ENCODE measurements at regions not wholly inside any gene's neighbourhood (a gene's known extent, or its start where the extent isn't known, plus 50 kb on each side); places are given as distances from the start of the nearest gene placed in this dataset.
A peak's percentile ranks its signal among the peaks of the same experiment; 100 is the strongest.

DNA sequence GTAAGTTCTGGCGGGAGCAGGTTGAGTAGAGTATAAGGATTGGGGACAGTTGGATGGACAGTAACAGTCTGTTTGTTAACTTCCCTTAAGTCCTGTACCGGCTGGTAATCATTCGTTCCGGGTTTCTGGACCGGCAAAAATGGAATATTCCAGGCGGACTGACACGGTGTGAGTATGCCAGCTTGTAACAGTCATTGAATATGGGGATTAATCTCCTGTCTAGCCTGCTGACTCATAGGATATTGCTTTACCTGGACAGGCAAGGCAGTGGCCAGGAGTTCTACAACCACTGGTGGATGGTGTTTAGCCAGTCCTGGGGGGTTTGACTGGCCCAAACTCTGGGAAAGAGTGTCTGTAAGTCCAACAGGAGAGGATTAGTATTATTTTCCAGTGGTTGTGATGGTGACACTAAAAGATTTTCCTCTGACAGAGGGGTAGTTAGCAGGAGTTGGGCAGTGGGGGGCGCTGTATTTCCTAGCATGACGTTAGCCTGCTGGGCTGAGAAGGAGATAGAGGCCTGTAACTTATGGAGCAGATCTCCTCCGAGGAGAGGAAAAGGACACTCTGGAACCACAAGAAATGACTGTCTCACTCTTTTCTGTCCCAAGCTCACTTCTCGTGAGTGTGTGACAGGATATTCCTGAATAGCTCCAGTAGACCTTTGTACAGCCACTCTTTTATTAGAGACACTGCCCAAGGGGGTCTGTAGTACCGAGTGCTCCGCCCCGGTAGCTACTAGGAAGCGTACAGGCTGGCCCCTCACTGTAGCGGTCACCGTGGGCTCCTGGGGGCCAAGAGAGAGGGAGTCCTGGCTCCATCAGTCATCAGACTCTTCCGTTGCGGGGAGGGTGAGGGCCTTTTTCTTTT, 152.2 kb downstream of the TRIM27 start:
- peak overlapping the region; percentile 62 for H3K4me3 ChIP-seq (ENCODE audit: low read depth, low read length)

DNA sequence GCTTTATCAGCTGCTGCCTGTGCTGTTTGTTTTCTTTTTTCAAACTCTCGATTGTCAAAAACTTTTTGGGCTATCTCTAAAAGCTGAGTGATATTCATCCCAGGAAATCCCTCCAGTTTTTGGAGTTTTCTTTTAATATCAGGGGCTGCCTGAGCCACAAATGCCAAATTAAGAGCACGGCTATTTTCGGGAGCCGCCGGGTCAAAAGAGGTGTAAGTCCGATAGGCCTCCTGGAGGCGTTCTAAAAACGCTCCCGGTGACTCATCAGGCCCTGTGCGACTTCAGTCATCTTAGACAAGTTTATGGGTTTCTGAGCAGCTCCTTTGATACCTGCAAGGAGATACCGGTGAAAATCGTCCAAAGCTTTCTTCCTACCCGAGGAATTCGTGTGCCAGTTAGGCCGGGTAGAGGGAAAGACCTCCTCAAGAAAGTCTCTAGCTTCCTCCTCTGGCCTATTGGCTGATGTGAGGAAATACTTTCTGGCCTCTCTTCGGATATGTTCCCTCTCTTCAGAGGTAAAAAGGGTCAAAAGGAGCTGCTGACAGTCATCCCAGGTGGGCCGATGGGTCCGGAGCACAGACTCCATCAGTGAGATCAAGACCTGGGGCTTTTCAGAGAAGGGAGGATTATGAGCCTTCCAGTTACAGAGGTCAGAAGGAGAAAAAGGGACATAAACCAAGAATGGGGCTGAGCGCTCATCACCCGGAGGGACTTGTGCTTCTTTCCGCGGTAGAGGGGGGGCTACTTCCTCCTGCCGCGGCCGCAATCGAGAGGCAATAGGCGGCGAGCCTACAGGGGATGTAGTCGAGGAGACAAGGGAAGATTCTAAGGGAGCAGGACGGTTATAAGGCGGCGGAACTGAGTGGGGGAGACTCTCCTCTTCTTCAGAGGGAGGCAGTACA, 151.1 kb downstream of the TRIM27 start:
- H3K27me3 ChIP-seq (ENCODE audit: control insufficient read depth, insufficient read depth, low read length): peaks cover 91% of the 10 kb centered on the region
- no peaks in the 10 kb centered on the region for H3K9me3 ChIP-seq (ENCODE audit: control insufficient read depth, insufficient read depth, low read depth, low read length)
- peak overlapping the region; percentile 62 for H3K4me3 ChIP-seq (ENCODE audit: low read depth, low read length)
- no peaks in the 10 kb centered on the region; the same call in 1 of the 2 replicates for H3K36me3 ChIP-seq (ENCODE audit: control insufficient read depth, insufficient read depth, low read length)
- peaks cover 40% of the 10 kb centered on the region for H3K4me1 ChIP-seq (ENCODE audit: control insufficient read depth, insufficient read depth, low read length)
- peak overlapping the region; percentile 71 for H3K9ac ChIP-seq (ENCODE audit: low read length)
- no peak overlapping the region for H3K27ac ChIP-seq (ENCODE audit: low read depth, low read length)

More for the DNA sequence above, 152.2 kb downstream of the TRIM27 start:
- Histone ChIP-seq H3K27ac (ENCODE audit: low read depth, low read length) (no peak overlapping the region), H3K4me1 (ENCODE audit: control insufficient read depth, insufficient read depth, low read length) (peaks cover 51% of the 10 kb centered on the region), H3K9me3 (ENCODE audit: control insufficient read depth, insufficient read depth, low read depth, low read length) (no peaks in the 10 kb centered on the region), H3K9ac (ENCODE audit: low read length) (no peak overlapping the region), H3K36me3 (ENCODE audit: control insufficient read depth, insufficient read depth, low read length) (no peaks in the 10 kb centered on the region; the same call in 1 of the 2 replicates), H3K27me3 (ENCODE audit: control insufficient read depth, insufficient read depth, low read length) (peaks cover 92% of the 10 kb centered on the region)

DNA sequence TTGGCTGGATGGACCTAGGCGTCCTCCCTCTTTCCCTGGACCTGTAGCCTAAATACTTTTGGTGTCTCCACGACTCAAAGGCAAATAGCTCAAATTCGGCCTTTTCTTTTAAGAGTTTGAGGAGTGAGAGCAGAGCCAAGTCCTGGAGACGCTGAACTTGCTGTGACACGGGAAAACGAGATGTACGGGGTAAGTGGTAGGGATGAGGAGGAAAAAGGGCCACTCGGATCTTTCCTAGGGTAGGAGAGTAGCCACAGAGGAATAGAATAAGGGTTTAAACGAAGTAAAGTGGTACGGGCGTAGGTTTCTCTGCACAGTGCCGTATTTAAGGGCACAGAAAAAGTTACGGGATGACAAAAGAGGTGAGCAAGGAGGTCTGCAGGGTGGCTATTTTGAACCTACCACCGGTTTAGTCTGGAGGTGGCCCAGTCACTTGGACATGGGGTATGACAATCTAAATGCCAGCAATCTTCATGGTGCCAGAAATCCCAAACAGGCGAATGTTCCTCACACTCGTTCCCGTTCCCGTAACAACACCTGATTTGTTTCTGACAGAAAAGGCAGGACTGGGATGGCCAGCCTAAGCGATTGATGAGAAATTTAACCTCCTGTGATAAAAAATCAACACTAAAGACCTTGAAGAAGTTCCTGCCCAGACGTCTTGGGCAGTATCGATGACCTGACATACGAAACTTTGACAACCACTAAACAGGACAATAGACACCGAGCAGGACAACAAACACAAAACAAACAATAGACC, 149.3 kb downstream of the TRIM27 start:
- H3K36me3 ChIP-seq (ENCODE audit: control insufficient read depth, insufficient read depth, low read length): no peaks in the 10 kb centered on the region
- H3K27ac ChIP-seq (ENCODE audit: low read depth, low read length): no peak overlapping the region
- H3K9ac ChIP-seq (ENCODE audit: low read length): peak overlapping the region; percentile 73
- H3K4me1 ChIP-seq (ENCODE audit: control insufficient read depth, insufficient read depth, low read length): peaks cover 42% of the 10 kb centered on the region
- peaks cover 90% of the 10 kb centered on the region for H3K27me3 ChIP-seq (ENCODE audit: control insufficient read depth, insufficient read depth, low read length)
- H3K4me3 ChIP-seq (ENCODE audit: low read depth, low read length): peak overlapping the region; percentile 62
- H3K9me3 ChIP-seq (ENCODE audit: control insufficient read depth, insufficient read depth, low read depth, low read length): no peaks in the 10 kb centered on the region

DNA sequence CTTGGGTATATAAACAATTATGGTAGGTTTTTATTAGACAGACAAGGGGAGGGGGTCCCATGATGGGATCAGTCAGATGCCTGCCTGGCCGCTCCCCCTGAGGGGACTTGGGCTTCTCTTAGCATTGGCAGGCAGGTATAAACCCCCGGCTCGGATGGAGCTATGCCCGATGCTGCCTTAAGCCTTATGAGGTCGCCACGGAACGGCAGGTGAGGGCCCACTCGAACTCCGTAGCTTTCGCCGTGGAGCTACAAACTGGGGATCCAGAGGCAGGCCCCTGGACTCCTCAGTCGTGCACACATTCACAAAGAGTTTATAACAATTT, 148.8 kb downstream of the TRIM27 start:
- Histone ChIP-seq H3K9ac (ENCODE audit: low read length) (peak overlapping the region; percentile 73), H3K36me3 (ENCODE audit: control insufficient read depth, insufficient read depth, low read length) (no peaks in the 10 kb centered on the region), H3K4me1 (ENCODE audit: control insufficient read depth, insufficient read depth, low read length) (peaks cover 37% of the 10 kb centered on the region), H3K4me3 (ENCODE audit: low read depth, low read length) (peak overlapping the region; percentile 62), H3K27ac (ENCODE audit: low read depth, low read length) (no peak overlapping the region), H3K27me3 (ENCODE audit: control insufficient read depth, insufficient read depth, low read length) (peaks cover 90% of the 10 kb centered on the region), H3K9me3 (ENCODE audit: control insufficient read depth, insufficient read depth, low read depth, low read length) (no peaks in the 10 kb centered on the region)

DNA sequence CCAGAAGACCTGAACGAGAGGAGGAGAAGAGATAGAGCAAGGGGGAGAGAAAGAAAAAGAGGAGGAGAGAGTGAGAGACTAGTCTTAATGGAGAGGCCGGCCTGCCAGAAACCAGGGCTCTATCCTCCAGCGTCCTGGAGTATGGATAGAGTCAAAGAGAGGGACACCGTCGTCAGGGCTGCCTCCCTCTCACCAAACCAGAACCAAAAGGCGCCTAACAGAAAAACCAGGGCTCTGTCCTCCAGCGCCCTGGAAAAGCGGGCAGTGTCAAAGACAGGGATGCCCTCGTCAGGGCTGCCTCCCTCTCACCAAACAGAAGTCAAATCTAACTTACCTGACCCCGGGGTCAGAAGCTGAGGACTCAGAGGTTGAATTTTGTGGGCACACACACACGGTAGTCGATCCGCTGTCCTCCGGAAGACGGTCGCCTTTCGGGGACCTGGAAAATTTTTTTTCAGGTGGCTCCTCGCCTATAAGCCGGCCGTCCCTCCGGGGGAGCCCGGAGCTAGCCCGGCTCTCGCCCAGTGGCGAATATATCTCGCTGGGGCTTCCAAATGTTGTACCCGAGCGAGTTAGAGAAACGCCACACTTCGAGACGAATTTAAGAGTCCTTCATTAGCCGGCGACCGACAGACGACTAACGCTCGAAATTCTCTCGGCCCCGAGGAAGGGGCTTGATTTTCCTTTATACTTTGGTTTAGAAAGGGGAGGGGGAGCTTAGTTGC, 148.2 kb downstream of the TRIM27 start:
- no peaks in the 10 kb centered on the region for H3K9me3 ChIP-seq (ENCODE audit: control insufficient read depth, insufficient read depth, low read depth, low read length)
- H3K27ac ChIP-seq (ENCODE audit: low read depth, low read length): peak overlapping the region; percentile 27; the same call in 1 of the 2 replicates
- peaks cover 33% of the 10 kb centered on the region for H3K4me1 ChIP-seq (ENCODE audit: control insufficient read depth, insufficient read depth, low read length)
- H3K27me3 ChIP-seq (ENCODE audit: control insufficient read depth, insufficient read depth, low read length): peaks cover 90% of the 10 kb centered on the region
- H3K9ac ChIP-seq (ENCODE audit: low read length): peak overlapping the region; percentile 73
- H3K4me3 ChIP-seq (ENCODE audit: low read depth, low read length): peak overlapping the region; percentile 62
- no peaks in the 10 kb centered on the region for H3K36me3 ChIP-seq (ENCODE audit: control insufficient read depth, insufficient read depth, low read length)

DNA sequence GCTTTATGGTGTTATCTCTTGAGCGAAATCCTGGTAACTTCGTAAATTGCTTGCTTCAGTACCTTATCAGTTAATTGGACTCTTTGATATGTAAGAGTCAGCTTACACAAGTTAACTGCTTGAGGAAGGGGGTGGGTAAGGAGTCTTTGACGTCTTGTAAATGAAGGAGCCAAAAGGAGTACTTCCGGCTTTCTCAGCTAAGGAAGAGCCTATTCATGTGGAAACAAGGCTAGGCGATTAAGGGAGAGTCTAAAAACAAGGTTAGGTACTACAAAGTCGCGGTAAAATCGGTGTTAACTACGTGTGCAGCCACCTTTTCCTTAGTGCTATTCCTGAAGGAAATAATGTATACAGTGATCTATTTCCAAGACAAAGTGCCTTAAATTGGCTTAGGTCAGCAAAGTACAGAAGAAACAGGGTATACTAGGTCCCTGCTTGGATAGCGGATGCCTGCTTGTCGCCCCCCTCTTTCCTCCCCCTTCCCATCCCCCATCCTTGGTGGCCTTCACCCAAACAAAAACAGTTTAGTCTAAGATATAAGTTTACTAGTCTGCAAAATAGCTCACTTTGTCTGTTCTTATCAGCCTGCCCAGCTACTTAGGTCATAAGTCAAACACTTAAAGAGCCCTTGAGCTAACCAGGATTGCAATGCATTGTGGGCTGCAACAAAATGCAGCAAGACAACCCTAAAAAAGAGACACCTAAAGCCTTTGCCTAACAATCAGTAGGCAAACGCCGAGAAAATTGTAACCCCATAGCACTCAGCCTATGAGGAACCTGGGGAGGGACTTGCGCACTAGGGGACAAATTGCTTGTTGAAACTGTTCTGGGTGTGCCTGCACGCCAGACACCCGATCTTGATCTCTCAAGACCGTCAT, 147.3 kb downstream of the TRIM27 start:
- Histone ChIP-seq H3K4me1 (ENCODE audit: control insufficient read depth, insufficient read depth, low read length) (peaks cover 30% of the 10 kb centered on the region), H3K27me3 (ENCODE audit: control insufficient read depth, insufficient read depth, low read length) (peaks cover 90% of the 10 kb centered on the region), H3K36me3 (ENCODE audit: control insufficient read depth, insufficient read depth, low read length) (no peaks in the 10 kb centered on the region), H3K9me3 (ENCODE audit: control insufficient read depth, insufficient read depth, low read depth, low read length) (no peaks in the 10 kb centered on the region), H3K27ac (ENCODE audit: low read depth, low read length) (no peak overlapping the region; the same call in 1 of the 2 replicates), H3K9ac (ENCODE audit: low read length) (peak overlapping the region; percentile 73), H3K4me3 (ENCODE audit: low read depth, low read length) (peak overlapping the region; percentile 62)

DNA sequence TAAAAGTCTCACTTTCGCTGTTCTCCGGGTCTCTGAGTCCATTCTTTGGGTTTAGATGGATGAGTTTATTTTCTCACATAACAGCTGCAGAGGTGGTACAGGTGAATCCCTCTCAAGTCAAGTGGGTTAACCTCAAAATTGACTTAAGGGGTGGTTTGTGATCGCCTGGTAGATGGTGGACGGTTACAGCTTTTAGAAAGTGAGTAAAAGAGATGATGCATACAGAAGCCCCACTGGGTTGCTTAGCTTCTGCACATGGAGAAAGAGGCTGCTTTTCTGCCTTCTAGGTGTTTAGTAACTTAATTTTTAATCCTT, 146.7 kb downstream of the TRIM27 start:
- peak overlapping the region; percentile 62 for H3K4me3 ChIP-seq (ENCODE audit: low read depth, low read length)
- peak overlapping the region; percentile 16 for H3K9ac ChIP-seq (ENCODE audit: low read length)
- no peaks in the 10 kb centered on the region for H3K9me3 ChIP-seq (ENCODE audit: control insufficient read depth, insufficient read depth, low read depth, low read length)
- H3K27ac ChIP-seq (ENCODE audit: low read depth, low read length): no peak overlapping the region; the same call in 1 of the 2 replicates
- H3K4me1 ChIP-seq (ENCODE audit: control insufficient read depth, insufficient read depth, low read length): peaks cover 26% of the 10 kb centered on the region
- peaks cover 90% of the 10 kb centered on the region for H3K27me3 ChIP-seq (ENCODE audit: control insufficient read depth, insufficient read depth, low read length)
- H3K36me3 ChIP-seq (ENCODE audit: control insufficient read depth, insufficient read depth, low read length): no peaks in the 10 kb centered on the region

DNA sequence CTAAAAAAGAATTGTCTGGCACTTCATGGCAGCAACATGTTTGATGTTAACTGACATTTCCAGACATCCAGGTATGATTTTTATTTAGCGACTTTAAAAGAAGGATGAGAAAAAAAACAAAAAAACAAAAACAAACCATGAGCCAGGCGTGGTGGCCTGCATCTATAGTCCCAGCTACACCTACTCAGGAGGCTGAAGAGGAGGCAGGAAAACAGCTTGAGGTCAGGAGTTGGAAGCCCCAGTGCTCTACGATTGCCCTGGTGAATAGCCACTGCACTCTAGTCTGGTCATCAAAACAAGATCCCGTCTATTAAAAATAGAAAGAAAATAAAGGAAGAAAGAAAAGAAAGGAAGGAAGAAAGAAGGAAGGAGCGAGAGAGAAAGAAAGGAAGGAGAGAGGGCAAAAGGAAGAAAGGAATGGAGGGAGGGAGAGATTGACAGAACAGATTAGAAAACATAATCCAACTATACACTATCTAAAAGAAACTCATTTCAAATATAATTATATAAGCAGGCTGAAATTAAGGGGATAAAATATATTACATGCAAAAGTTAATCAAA, 141.6 kb downstream of the TRIM27 start:
- Histone ChIP-seq H3K27ac (ENCODE audit: low read depth, low read length) (no peak overlapping the region), H3K9me3 (ENCODE audit: control insufficient read depth, insufficient read depth, low read depth, low read length) (no peaks in the 10 kb centered on the region), H3K4me3 (ENCODE audit: low read depth, low read length) (no peak overlapping the region), H3K9ac (ENCODE audit: low read length) (no peak overlapping the region), H3K36me3 (ENCODE audit: control insufficient read depth, insufficient read depth, low read length) (no peaks in the 10 kb centered on the region), H3K27me3 (ENCODE audit: control insufficient read depth, insufficient read depth, low read length) (peaks cover 99% of the 10 kb centered on the region), H3K4me1 (ENCODE audit: control insufficient read depth, insufficient read depth, low read length) (peaks cover 12% of the 10 kb centered on the region; the same call in 1 of the 2 replicates)

DNA sequence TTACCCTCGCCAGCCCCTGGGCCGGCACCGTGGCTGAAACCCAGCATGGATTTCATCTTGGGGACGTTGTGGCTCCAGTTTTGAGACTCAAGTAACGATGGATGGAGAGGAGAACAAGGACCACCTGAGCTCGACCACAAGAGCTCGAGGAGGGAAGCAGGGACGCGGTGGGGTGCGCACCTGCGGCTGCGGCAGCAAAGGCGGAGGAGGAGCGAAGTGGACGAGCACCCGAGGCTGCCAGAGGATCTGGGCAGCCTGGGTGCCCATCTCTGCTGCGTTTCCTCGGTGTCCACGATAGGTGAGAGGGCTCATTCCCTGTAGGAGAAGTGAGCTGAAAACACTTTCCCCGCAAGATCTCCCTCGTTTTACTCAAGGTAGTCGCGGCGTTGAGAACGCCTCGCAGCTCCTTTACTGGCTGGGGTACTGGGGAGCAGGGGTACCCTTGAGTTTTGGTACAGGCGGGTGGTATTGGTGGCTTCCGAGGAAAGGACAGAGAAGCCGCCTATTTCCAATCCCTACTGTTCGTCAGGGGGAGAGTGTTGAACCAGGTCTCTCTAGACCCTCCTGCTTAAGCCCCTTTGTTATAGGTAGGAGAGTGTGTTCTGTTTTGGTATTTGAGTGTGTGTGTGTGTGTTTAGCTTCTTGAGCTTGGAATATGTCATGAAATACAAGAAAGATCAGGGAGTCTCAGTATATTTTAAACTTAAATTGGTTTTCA, 137.7 kb downstream of the TRIM27 start:
- Histone ChIP-seq H3K9me3 (ENCODE audit: control insufficient read depth, insufficient read depth, low read depth, low read length) (no peaks in the 10 kb centered on the region), H3K9ac (ENCODE audit: low read length) (no peak overlapping the region), H3K4me3 (ENCODE audit: low read depth, low read length) (peak overlapping the region; percentile 53), H3K4me1 (ENCODE audit: control insufficient read depth, insufficient read depth, low read length) (peaks cover 5% of the 10 kb centered on the region; the same call in 1 of the 2 replicates), H3K36me3 (ENCODE audit: control insufficient read depth, insufficient read depth, low read length) (no peaks in the 10 kb centered on the region), H3K27me3 (ENCODE audit: control insufficient read depth, insufficient read depth, low read length) (peaks cover 84% of the 10 kb centered on the region), H3K27ac (ENCODE audit: low read depth, low read length) (no peak overlapping the region)

Data from HUES6 (cell line).